Amygdala (tissue), 56 donors: ENCODE measurements at regions not wholly inside any gene's neighbourhood (a gene's known extent, or its start where the extent isn't known, plus 50 kb on each side); places are given as distances from the start of the nearest gene placed in this dataset.
"Not testable (repeated sequence)": the region's sequence is repeated elsewhere in the genome, so short reads cannot be mapped to it uniquely, and the experiment has no call there.

ENCODE experiments used
- DNase-seq, 56 donors: peaks; one replicate each; lab custom pipeline; 2025; lab: John Stamatoyannopoulos, UW

DNA sequence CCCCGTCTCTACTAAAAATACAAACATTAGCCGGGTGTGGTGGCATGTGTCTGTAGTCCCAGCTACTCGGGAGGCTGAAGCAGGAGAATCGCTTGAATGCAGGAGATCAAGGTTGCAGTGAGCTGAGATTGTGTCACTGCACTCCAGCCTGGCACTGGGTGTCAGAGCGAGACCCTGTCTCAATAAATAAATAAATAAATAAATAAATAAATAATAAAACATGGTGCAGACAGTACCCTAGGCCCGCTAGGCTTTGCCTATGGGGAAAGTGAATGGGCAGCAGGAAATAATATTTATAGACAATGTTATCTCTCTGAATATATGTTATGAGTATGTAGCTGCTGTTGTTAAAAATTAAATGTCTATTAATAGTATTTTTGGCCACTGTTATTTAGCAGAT, 130.4 kb downstream of the LARP7 start:
- DNase-seq, result no peak

DNA sequence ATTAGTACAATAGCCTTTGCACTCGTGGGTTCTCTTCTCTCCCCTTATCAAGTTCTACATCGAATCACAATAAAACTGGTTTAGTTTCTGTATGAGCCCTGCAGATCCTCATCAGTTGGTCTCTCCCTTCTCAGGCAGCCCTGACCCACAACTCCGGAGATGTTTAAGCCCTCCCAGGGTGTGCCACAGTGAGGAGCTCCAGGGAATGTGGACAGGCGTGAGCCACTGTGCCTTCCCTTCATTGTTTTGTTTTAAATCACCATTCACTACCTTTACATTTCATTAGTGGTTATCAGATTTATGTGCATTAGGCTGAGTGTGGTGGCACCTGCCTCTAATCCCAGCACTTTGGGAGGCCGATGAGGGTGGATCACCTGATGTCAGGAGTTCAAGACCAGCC, 133.2 kb downstream of the LARP7 start:
- no peak for DNase-seq

DNA sequence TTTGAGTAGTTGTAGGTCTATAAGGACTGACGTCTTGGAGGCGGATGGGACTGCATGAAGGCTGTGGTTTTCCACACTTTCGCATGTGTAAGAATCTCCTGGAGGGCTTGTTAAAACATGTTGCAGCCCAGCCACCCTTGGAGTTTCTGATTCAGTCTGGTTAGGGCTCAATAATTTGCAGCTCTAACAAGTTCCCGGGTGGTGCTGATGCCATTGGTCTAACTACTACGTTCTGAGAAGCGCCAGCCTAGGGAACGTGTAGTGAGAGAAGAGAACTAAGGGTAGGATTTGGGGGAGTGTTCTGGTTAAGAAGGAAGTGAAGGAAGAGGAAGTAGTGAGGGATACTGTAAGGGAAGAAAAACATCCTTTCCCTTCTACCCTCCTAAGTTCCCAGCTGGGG, 138.9 kb downstream of the LARP7 start:
- DNase-seq, result no peak

DNA sequence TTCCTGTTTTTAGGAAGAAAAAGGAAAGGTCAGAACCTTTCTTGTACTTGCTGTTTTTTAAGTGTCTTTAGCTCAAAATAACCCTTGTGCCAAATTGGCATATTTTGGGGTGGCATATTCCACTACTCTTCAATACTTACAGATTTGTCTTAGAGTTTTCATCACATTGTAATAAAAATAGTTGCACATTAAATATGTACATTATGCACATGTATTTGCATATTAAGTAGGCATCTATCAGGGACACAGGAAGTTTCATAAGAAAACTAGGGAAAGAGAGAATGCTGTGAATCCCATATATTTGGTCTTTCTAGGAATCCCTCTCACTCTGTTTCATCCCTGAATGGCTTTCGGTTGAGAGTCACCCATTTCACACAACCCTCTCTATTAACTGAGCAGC, 139.6 kb downstream of the LARP7 start:
- no peak for DNase-seq

DNA sequence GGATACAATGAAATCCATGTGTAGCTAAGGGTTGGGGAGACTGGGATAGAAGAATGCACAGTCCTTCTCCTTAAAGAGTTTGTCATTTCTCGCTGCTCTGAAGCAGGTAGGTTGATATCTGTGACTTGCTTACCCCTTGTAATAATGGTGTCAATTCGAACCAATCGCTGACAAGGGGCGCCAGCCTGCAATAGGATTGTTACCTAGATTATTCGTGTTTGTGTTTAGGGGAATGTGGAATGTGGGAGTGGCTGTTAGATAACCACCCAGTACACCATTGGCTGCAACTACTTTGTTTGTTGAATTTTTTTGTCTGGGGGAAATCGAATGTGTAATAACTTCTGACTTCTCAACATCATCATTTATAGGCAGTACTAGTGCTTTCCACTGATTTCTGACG, 141.6 kb downstream of the LARP7 start:
- no peak for DNase-seq

DNA sequence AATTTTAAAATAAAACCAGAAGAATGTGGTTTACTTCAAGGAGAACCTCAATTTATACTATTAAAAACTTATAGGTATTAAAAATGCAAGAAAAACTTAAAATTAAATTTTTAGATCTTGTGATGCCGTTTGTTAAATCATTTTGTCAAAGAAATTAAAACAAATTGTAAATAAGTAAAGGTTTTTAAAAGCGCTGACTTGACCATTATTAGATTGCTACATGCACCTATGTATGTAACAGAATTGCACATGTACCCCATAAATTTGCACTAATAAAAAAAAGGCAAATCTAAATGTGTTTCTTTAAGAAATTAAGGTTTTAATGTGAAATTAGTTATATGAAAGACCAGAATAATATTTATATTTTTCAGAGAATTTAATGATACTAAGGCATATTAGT, 156.1 kb downstream of the LARP7 start:
- DNase-seq, result no peak

DNA sequence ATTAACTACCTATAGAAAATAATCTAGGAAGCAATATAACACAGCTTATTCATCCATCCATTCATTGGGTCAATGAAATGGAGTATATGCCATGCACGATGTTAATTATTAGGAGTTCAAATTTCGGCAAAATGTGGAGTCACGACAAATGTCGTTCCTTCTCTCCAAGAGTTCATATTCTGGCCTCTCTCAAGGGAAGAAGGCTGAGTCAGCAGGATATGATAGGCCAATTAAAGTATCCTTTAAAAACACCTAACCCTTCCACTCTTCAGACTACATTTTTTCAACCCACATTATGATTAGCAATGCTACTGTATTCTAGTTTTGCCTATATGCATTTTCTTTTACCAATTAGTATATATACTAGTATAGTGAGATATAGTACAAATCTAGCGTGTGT, 163.1 kb downstream of the LARP7 start:
- DNase-seq, result no peak

DNA sequence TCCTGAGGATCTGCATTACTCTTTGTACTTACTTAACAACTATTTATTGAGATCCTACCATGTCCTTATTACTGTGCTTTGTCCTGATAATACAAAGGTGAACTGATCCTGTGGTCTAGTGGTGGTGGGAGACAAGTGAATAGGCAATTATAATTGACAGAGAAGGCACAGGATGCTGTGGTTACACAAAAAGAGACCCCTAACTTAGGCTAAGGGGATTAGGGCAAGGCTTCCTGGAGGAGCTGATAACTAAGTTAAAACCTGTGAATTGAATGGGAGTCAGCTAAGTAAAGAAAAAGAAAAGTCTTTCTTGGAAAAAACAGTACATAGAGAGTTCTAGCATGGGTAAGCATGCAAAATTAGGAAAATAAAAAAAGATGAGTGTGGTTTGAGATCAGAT, 164.4 kb downstream of the LARP7 start:
- no peak for DNase-seq

DNA sequence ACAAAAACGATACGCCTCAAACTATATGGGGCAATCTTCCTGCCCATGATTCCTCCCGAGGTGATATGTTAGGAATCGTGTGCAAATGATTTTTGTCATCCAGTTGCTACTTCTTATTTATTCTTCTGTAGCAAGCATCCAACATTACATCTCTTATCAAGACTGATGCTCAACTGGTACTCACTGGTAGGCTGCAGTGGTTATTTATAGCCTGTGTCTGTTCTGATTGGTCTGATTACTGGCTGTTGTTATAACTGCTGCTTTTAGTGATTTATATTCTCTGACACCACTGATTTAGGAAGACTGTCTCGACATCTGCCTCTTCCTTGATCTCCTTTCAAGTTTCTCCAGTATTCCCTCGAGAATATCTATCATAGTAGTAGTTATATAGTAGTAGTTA, 165.8 kb downstream of the LARP7 start:
- DNase-seq, result no peak

DNA sequence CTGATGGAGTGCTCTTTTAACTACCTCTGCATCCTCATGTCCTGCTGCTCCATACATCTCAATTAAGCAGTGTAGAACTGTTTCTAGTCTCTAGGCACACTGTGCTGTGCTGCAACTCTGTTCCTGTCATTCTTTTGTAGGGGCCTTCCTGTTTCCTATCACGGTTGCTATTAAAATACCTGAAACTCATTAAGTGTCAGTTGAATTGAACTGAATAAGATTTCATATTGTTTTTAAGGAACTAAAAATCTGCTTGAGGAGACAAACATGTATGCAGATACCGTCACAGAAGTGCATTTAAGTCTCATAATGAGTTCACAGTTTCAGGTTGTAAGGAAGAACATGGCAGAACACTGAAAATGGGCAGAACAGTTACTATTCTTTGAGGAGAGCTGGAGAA, 170.1 kb downstream of the LARP7 start:
- DNase-seq, result no peak

DNA sequence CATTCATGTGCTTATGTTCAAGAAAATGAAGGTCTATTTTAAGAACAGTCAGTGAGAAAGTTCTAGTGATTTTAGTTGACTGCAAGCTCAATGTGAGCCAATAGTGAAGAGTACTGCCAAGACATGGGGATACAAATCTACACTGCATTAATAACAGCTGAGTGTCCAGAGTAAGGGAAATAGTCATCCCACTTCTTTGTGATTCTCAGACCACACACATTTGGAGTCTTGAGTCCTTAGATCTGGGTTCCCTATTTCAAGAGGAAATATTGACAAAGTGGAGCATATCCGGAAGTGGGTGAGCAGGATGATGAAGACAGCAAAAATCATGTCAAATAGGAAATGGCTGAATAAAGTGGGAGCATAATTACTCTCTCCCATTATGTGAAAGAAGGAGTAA, 171.1 kb downstream of the LARP7 start:
- DNase-seq, result no peak

DNA sequence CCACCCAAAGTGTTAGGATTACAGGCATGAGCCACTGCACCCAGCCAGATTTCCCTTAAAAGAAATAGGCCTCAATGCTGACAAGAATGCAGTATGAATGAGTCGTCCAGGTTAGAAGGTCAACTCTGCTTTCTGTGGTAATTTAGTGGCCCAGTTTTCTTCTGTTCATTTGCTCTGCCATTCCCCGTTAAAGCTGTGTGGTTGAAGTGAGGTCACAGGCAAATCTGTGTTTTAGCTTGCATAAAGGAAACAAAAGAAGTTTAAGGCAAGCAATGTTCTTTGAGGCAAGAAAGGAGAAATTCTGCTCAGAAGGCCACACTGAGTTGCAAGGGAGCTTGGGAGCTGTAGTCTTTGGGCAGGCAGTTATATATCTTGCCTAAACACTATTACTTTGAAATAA, 176.8 kb downstream of the LARP7 start:
- DNase-seq, result no peak

DNA sequence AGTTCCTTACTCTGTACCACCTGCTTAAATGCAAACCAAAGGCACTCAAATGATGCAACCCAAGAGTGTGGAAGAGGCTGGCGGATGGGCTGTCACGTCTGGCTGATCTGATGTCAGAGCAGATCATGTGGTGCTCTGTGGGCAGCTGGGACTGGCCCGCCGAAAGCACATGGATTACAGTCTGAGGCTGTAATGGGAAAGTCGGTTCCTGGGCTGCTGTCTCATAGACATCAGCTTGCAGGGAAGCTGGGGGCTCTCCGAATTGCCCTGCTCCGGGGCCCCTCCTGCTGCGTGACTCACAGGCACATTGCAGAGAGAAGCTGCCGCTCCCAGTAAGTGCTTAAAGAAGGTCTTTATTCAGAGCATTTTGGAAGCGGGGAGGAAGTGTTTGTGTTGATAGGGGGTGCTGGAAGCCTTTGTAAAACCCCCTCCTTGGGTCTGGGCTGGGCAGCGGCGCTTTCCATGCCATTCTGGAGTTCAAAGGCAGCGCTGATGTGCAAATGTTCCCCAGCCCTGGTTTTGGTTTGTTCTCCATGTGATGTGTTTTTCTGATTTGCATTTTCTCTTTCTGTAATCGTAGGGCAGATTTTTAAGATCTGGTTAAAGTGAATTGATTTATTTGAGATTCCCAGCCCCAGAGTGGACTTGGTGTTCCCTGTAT, 181.1 kb downstream of the LARP7 start:
- DNase-seq, result peak; percentile 16 to 97 (median 82)

DNA sequence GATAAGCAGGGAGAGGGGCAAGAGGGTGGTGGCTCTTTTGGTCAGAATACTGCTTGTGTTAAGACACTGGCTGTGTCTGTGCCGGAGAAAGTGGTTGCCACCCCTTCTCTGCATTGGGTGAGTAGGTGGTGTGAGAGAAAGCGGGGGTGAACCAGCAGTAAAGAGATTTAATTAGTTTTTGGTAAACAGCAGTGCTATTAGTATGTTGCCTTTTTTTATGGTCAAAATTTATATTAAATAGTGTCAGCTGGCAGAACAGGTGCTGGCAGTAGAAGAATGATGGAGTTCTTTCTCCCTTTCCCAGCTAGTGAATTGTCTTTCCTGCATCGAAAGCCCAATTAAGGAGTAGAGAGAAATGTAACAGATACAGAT, 181.6 kb downstream of the LARP7 start:
- peak in 40 of 56 donors; percentile 5 to 76 (median 40) for DNase-seq

DNA sequence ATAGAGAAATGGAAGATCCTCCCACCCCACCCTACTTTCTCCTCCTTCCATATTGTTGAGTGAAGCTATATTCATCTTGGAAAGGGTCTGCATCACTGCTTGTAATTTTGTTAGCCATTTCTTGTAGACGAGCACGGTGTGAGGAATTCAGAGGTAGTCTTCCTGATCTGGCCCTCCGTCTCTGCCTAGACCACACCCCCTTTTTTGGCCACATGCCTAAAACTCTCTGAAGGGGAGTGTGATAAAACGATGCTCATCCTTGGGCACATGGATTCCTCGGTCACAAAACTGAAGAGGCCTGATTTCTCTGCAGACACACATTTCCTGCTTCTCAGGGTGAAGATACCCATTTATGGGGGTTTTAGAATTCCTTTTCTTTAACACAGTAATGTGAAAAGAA, 182.8 kb downstream of the LARP7 start:
- no peak for DNase-seq

DNA sequence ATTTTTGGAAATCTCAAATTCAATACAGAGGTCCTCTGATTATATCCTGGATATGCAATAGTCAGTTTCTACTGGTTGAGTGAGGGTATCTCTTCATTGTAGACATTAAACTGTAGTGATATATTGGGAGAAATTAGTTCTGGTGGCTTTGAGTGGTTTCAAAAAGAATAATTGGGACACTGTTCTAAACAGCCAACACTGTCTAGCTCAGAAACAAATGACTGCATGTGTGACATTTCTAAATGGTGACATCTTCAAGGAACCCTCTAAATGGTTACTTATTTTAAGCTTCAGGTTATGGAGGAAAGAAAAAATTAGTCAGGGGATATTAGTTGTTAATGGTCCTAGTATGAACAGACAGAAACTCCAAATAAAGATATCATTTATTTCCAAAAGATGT, 186.2 kb downstream of the LARP7 start:
- DNase-seq, result no peak

DNA sequence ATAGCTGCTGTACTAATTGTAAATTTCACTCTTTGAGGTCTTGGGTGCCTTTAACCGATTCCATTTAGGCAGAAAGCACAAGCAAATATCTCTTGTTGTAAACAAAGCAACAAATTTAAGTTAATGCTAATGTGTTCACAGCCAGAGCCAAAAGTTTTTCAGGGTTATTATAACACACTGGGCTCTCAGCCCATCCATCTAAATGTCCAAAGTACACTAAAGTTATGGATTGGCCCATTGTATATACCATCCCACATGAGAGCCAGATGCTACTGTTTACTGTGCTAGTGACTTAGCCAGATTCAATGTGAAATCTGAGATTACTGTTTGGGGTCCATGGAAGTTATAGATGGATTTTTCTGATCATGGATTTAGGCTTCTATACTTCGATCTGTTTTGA, 186.7 kb downstream of the LARP7 start:
- DNase-seq, result no peak

DNA sequence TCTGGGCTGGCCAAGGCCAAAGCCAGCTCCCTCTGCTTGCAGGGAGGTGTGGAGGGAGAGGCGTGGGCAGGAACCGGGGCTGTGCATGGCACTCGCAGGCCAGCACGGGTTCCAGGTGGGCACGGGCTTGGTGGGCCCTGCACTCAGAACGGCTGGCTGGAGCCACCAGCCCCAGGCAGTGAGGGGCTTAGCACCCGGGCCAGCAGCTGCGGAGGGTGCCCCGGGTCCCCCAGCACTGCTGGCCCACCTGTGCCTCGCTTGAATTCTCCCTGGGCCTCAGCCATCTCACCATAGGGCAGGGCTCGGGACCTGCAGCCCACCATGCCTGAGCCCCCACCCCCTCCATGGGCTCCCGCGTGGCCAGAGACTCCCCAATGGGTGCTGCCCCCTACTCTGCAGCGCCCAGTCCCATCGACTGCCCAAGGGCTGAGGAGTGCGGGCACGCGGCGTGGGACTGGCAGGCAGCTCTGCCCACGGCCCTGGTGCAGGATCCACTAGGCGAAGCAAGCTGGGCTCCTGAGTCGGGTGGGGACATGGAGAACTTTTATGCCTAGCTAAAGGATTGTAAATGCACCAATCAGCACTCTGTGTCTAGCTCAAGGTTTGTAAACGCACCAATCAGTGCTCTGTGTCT, 193.9 kb downstream of the LARP7 start:
- no peak for DNase-seq

DNA sequence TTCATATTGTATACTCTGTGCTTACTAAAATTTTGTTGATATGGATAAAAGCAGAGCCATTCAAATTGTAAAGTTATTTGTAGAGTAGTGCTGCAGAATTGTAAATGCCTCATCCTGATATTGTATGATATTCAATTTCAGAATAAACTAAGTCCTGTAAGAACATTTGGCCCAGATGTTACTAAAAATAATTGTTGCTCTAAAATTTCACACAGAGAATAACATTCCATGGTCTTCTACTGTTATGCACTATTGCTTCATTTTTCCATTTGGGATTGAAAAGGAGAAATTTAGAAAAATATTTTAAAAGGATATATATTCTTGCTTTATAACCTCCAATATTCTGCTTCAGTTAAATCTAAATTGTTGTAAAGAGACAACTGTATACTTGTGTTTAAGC, 195.6 kb downstream of the LARP7 start:
- DNase-seq, result no peak

DNA sequence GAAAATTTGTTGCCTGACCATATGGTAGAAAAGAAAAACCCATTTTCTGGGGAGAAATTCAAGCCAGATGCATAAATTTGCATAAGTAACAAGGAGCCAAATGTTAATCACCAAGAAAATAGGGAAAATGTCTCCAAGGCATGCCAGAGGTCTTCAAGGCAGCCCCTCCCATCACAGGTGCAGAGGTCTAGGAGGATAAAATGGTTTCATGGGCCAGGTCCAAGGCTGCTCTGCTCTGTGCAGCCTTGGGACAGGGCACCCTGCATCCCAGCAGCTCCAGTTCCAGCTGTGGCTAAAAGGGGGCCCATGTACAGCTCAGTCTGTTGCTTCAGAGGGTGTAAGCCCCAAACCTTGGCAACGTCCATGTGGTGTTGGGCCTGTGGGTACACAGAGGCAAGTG, 200.0 kb downstream of the LARP7 start:
- no peak for DNase-seq

DNA sequence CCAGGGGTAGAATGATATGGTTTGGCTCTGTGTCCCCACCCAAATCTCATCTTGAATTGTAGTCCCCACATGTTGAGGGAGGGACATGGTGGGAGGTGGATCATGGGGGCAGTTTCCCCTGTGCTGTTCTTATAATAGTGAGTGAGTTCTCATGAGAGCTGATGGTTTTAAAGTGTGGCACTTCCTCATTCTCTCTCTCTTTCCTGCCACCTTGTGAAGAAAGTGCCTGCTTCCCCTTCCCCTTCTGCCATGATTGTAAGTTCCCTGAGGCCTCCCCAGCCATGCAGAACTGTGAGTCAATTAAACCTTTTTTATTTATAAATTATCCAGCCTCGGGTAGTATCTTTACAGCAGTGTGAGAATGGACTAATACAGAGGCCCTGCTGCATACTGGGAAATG, 201.1 kb downstream of the LARP7 start:
- DNase-seq, result not testable (repeated sequence)

DNA sequence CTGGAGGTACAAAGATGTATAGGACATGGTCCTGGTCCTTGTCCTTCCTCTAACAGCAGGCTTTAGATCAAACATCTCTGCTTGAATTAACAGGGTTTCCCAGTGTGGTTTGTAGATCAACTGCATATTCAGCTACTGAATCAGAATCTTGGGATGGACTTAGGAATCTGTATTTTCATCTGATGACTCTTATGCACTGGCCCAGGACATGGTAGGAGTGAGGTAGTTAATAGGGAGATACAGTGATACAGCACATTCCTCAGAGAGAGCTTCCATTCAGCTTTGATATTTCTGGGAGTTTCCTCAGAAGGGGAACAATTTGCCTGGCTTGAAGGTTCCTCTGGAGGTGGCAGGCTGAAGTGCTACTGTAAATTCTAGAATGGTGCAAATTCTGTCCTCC, 203.1 kb downstream of the LARP7 start:
- no peak for DNase-seq

DNA sequence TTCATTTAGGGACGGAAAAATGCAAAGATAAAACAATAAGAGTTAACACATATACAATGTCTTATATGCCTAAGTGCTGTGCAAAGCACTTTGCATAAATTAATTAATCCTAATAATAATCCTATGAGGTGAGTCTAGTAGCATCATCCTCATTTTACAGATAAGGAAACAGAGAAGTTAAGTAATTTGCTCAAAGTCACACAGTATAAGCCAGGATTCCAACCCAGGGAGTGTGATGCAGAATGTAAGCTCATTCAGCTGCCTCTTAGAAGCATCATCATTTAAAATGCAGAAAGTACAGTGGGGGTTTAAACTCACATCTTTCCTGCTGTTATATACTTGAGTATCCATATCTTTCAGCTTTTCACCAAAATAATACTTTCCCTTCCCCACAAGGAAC, 203.7 kb downstream of the LARP7 start:
- DNase-seq, result no peak
